Ovary (tissue), 3 donors: ENCODE measurements at regions not wholly inside any gene's neighbourhood (a gene's known extent, or its start where the extent isn't known, plus 50 kb on each side); places are given as distances from the start of the nearest gene placed in this dataset.

Experiments
- CTCF ChIP-seq, 3 donors: fragments of 450-650 bp in 2 of 3; fragments of 200-600 bp in 1 of 3; IDR thresholded peaks; one replicate each; pipeline versions ENCODE4 v1.5.1 to v1.8.0; 2016 to 2022; ENCODE audit warnings: antibody characterized with exemption in 3 of 3, mild to moderate bottlenecking in 1 of 3
- POLR2A ChIP-seq: fragments of 450-650 bp; IDR thresholded peaks from one replicate; pipeline ENCODE4 v1.6.1; 2017; ENCODE audit warnings: antibody characterized with exemption, mild to moderate bottlenecking, moderate library complexity
- donor health status: DM: no; HTN: no; CAD: no.

GRCh38 chr12:127613056-127613455 lies 653.9 kb upstream of the TMEM132C start:
- no peak for TF ChIP-seq CTCF (IDR thresholded peaks at IDR 0.05)
- TF ChIP-seq POLR2A, result no peak
